ENCODE measurements at regions not wholly inside any gene's neighbourhood (a gene's known extent, or its start where the extent isn't known, plus 50 kb on each side); places are given as distances from the start of the nearest gene placed in this dataset.

DNA sequence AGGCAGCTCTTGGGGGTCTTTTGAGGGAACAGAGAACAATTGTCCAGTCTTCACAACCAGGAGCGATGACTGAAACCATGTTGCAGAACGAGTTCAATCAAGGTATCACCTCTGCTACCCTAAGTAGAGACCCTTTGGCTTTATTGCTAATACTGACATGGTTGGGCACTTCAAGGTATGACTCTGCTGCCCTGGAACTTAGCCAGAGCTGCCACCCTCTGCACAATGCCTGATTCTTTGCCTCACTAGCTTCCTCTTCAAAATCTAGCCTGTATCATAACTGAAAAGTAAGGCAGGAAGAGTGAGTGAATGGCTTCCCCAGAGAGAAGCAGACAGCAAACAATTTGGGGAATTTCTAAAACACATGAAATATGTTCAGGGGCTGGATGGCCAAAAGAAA, 592.7 kb upstream of the NRSN1 start:
- WGBS, 2 donors (ENCODE audit: low coverage in 1 of 2): 91% methylated on average over 2 of the region's 2 CpGs; no CpG with 5 or more reads in 1 of the 2 donors
- H3K27me3 ChIP-seq: no peaks in the 10 kb centered on the region
- H3K36me3 ChIP-seq: no peaks in the 10 kb centered on the region
- in situ Hi-C loops (cut with MboI; ENCODE audit: low pct_ligation_motif_present in 1 of 4, low pct_unique_long_range_greater_than_20kb in 1 of 4, low sequenced_read_pairs in 3 of 4): no loop called here
- no peak overlapping the region for H3K4me3 ChIP-seq
- no peak for DNase-seq
- TF ChIP-seq EP300 (IDR thresholded peaks at IDR 0.05; ENCODE audit: low read depth) (no peak), POLR2AphosphoS5 (IDR thresholded peaks at IDR 0.05) (no peak), POLR2A (IDR thresholded peaks at IDR 0.05) (no peak)
- TF ChIP-seq, protein P1, sequence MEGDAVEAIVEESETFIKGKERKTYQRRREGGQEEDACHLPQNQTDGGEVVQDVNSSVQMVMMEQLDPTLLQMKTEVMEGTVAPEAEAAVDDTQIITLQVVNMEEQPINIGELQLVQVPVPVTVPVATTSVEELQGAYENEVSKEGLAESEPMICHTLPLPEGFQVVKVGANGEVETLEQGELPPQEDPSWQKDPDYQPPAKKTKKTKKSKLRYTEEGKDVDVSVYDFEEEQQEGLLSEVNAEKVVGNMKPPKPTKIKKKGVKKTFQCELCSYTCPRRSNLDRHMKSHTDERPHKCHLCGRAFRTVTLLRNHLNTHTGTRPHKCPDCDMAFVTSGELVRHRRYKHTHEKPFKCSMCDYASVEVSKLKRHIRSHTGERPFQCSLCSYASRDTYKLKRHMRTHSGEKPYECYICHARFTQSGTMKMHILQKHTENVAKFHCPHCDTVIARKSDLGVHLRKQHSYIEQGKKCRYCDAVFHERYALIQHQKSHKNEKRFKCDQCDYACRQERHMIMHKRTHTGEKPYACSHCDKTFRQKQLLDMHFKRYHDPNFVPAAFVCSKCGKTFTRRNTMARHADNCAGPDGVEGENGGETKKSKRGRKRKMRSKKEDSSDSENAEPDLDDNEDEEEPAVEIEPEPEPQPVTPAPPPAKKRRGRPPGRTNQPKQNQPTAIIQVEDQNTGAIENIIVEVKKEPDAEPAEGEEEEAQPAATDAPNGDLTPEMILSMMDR (IDR thresholded peaks at IDR 0.05): no peak
- H3K4me1 ChIP-seq: no peaks in the 10 kb centered on the region
- no peaks in the 10 kb centered on the region for H3K9me3 ChIP-seq
- intact Hi-C loops (cut with DNase I; ENCODE audit: low total_unique reads): no loop called here
- H3K27ac ChIP-seq: no peak overlapping the region

DNA sequence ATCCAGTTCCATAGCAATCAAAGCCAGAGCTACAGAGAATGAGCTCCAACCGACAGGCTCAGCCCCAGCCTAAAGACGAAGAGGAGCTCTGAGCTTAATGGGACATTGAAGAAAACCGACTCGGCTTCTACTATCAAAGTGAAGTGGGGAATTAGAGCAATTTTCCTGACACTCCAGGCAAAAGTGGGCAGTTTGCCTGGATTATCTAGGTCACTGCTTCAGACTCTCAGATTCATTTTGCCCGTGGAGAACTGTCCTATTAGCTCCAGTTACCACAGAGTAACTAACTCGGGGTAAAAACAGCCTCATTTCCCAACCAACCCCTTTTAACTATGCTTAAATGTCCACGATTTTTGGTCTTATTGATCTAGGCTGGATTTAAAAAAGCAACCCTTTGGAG, 592.1 kb upstream of the NRSN1 start:
- WGBS, 2 donors (ENCODE audit: low coverage in 1 of 2): 62 to 80% methylated on average over 1 to 7 of the region's 7 CpGs
- H3K9me3 ChIP-seq: no peaks in the 10 kb centered on the region
- no peaks in the 10 kb centered on the region for H3K4me1 ChIP-seq
- H3K36me3 ChIP-seq: no peaks in the 10 kb centered on the region
- in situ Hi-C loops (cut with MboI; ENCODE audit: low pct_ligation_motif_present in 1 of 4, low pct_unique_long_range_greater_than_20kb in 1 of 4, low sequenced_read_pairs in 3 of 4) (no loop called here), intact Hi-C loops (cut with DNase I; ENCODE audit: low total_unique reads) (no loop called here)
- H3K4me3 ChIP-seq: no peak overlapping the region
- H3K27me3 ChIP-seq: no peaks in the 10 kb centered on the region
- no peak overlapping the region for H3K27ac ChIP-seq
- TF ChIP-seq POLR2A (IDR thresholded peaks at IDR 0.05) (no peak), POLR2AphosphoS5 (IDR thresholded peaks at IDR 0.05) (no peak), EP300 (IDR thresholded peaks at IDR 0.05; ENCODE audit: low read depth) (no peak)
- TF ChIP-seq, protein P1 (IDR thresholded peaks at IDR 0.05): no peak
- no peak for DNase-seq

DNA sequence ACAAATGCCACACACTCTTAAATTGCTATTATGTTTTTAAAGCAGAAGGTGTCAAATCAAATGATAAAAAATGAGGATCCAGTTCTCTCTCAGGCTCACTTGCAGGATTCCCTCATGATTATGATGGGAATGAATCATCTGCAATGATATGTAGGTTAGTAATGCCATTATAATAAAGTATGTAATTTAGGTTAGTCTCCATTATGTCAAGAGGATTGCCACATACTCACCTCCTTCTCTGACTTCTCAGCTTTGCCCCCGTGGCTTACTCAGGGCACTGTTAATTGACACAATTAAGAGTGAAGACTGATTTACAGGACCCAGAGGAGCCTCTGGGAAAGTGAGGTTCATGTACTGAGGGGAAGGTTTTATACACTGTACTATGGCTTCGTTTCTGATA, 591.7 kb upstream of the NRSN1 start:
- no peaks in the 10 kb centered on the region for H3K9me3 ChIP-seq
- TF ChIP-seq EP300 (IDR thresholded peaks at IDR 0.05; ENCODE audit: low read depth) (no peak), POLR2AphosphoS5 (IDR thresholded peaks at IDR 0.05) (no peak), POLR2A (IDR thresholded peaks at IDR 0.05) (no peak)
- TF ChIP-seq, protein P1 (IDR thresholded peaks at IDR 0.05): no peak
- H3K36me3 ChIP-seq: no peaks in the 10 kb centered on the region
- no peak overlapping the region for H3K4me3 ChIP-seq
- in situ Hi-C loops (cut with MboI; ENCODE audit: low pct_ligation_motif_present in 1 of 4, low pct_unique_long_range_greater_than_20kb in 1 of 4, low sequenced_read_pairs in 3 of 4): no loop called here
- H3K4me1 ChIP-seq: no peaks in the 10 kb centered on the region
- DNase-seq: no peak
- H3K27ac ChIP-seq: no peak overlapping the region
- intact Hi-C loops (cut with DNase I; ENCODE audit: low total_unique reads): no loop called here
- H3K27me3 ChIP-seq: no peaks in the 10 kb centered on the region
- 44 to 60% methylated on average over 1 to 2 of the region's 2 CpGs for WGBS, 2 donors (ENCODE audit: low coverage in 1 of 2)

DNA sequence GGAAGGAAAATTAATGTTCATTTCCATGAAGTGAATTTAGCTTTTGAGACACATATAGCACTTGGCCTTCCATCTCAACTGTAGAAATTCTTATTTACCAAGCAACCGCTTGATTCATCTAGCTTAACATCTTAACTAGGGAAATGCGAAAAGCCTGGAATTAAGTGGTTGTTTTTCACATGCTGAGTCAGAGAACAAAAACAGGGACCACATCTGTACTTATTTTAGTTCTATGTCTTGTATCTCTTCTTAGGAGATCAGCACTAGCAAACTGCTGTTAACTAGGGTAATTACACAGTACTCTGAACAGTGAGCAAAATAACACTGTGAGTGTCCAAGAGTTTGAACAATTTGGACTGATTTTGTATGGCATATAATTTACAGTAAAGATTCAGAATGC, 590.9 kb upstream of the NRSN1 start:
- no peak for TF ChIP-seq EP300 (IDR thresholded peaks at IDR 0.05; ENCODE audit: low read depth)
- TF ChIP-seq POLR2AphosphoS5 (IDR thresholded peaks at IDR 0.05): no peak
- TF ChIP-seq, protein P1 (IDR thresholded peaks at IDR 0.05): no peak
- TF ChIP-seq POLR2A (IDR thresholded peaks at IDR 0.05): no peak
- Histone ChIP-seq H3K27me3 (no peaks in the 10 kb centered on the region), H3K4me3 (no peak overlapping the region), H3K27ac (no peak overlapping the region), H3K4me1 (no peaks in the 10 kb centered on the region), H3K36me3 (no peaks in the 10 kb centered on the region), H3K9me3 (no peaks in the 10 kb centered on the region)
- in situ Hi-C loops (cut with MboI; ENCODE audit: low pct_ligation_motif_present in 1 of 4, low pct_unique_long_range_greater_than_20kb in 1 of 4, low sequenced_read_pairs in 3 of 4): no loop called here
- WGBS, 2 donors (ENCODE audit: low coverage in 1 of 2): 93 to 100% methylated on average over 2 of the region's 2 CpGs
- intact Hi-C loops (cut with DNase I; ENCODE audit: low total_unique reads): no loop called here
- DNase-seq: no peak

Data from transverse colon (tissue), 4 donors.